WTC11 (cell line): ENCODE measurements at regions not wholly inside any gene's neighbourhood (a gene's known extent, or its start where the extent isn't known, plus 50 kb on each side); places are given as distances from the start of the nearest gene placed in this dataset.

Experiments
- ATAC-seq: fragments of 200-7000 bp; cut with Tn5 transposase; 2 replicates; pipeline ENCODE4 v1.10.0; 2021; ENCODE audit warnings: mild to moderate bottlenecking, moderate library complexity
- CTCF ChIA-PET: fragments of 300-600 bp; sonication (Branson Sonifier 250); formaldehyde crosslinking; loops from one replicate; lab custom pipeline; 2021; ENCODE audit warnings: antibody characterized with exemption; lab: Charles Lee
- POLR2A ChIA-PET: fragments of 350-600 bp; sonication (Branson Sonifier 250); formaldehyde crosslinking; loops from one replicate; lab custom pipeline; 2021; ENCODE audit warnings: antibody characterized with exemption; lab: Charles Lee
- DNase-seq: peaks from one replicate; pipeline ENCODE4 v3.0.0; 2021; ENCODE audit warnings: low spot score
- H3K27ac Mint-ChIP-seq: 2 replicates; pipeline ENCODE4 v1.8.0; 2021; ENCODE audit warnings: mixed read lengths
- H3K27me3 Mint-ChIP-seq: 2 replicates; pipeline ENCODE4 v1.8.0; 2021; ENCODE audit warnings: low read depth, mild to moderate bottlenecking, moderate library complexity, mixed read lengths
- H3K36me3 Mint-ChIP-seq: 2 replicates; pipeline ENCODE4 v1.8.0; 2021; ENCODE audit warnings: mixed read lengths
- H3K4me1 Mint-ChIP-seq: 2 replicates; pipeline ENCODE4 v1.8.0; 2022; ENCODE audit warnings: mixed read lengths
- H3K4me3 Mint-ChIP-seq: 2 replicates; pipeline ENCODE4 v1.8.0; 2021; ENCODE audit warnings: mild to moderate bottlenecking, moderate library complexity, mixed read lengths
- H3K9me3 Mint-ChIP-seq: 2 replicates; pipeline ENCODE4 v1.8.0; 2021; ENCODE audit warnings: mixed read lengths
- CBFB ChIP-seq: sonication (generic); formaldehyde crosslinking; IDR thresholded peaks from 2 replicates; pipeline ENCODE4 v1.8.1; 2022; ENCODE audit warnings: mild to moderate bottlenecking, low read depth, missing genetic modification reagents
- RORB ChIP-seq: fragments of 250-450 bp; sonication (Bioruptor Pico); IDR thresholded peaks from 2 replicates; pipeline ENCODE4 v1.9.0; 2021; ENCODE audit warnings: mild to moderate bottlenecking
- SMAD4 ChIP-seq: sonication (generic); formaldehyde crosslinking; IDR thresholded peaks from 2 replicates; pipeline ENCODE4 v1.8.0; 2022; ENCODE audit warnings: mild to moderate bottlenecking, missing genetic modification reagents
- ZNF121 ChIP-seq: sonication (generic); formaldehyde crosslinking; IDR thresholded peaks from 2 replicates; pipeline ENCODE4 v1.8.0; 2023; ENCODE audit warnings: missing genetic modification reagents
- ZNF219 ChIP-seq: sonication (generic); formaldehyde crosslinking; IDR thresholded peaks from 2 replicates; pipeline ENCODE4 v1.8.0; 2023; ENCODE audit warnings: missing genetic modification reagents, mild to moderate bottlenecking, borderline replicate concordance
- ZNF263 ChIP-seq: sonication (generic); formaldehyde crosslinking; IDR thresholded peaks from 2 replicates; pipeline ENCODE4 v1.8.1; 2022; ENCODE audit warnings: low read depth, mild to moderate bottlenecking, moderate library complexity, missing genetic modification reagents
- ZNF416 ChIP-seq: fragments of 250-450 bp; sonication (Bioruptor Pico); IDR thresholded peaks from 2 replicates; pipeline ENCODE4 v1.9.0; 2021; ENCODE audit warnings: mild to moderate bottlenecking, inconsistent platforms
- TF ChIP-seq, protein P1 (sequence below): sonication (generic); formaldehyde crosslinking; IDR thresholded peaks from 2 replicates; pipeline ENCODE4 v1.8.0; 2022; ENCODE audit warnings: missing genetic modification reagents
- TF ChIP-seq, protein P2 (sequence below): sonication (generic); formaldehyde crosslinking; IDR thresholded peaks from 2 replicates; pipeline ENCODE4 v1.8.1; 2022; ENCODE audit warnings: mild to moderate bottlenecking, missing genetic modification reagents, moderate library complexity, borderline replicate concordance
- TF ChIP-seq, protein P3 (sequence below): sonication (generic); formaldehyde crosslinking; IDR thresholded peaks from 2 replicates; pipeline ENCODE4 v1.8.1; 2023; ENCODE audit warnings: mild to moderate bottlenecking, missing genetic modification reagents
- TF ChIP-seq, protein P4 (sequence below): fragments of 250-450 bp; sonication (Bioruptor Pico); IDR thresholded peaks from 2 replicates; pipeline ENCODE4 v1.9.0; 2021; ENCODE audit warnings: mild to moderate bottlenecking, borderline replicate concordance
- TF ChIP-seq, protein P5 (sequence below): sonication (generic); formaldehyde crosslinking; IDR thresholded peaks from 2 replicates; pipeline ENCODE4 v1.8.1; 2022; ENCODE audit warnings: mild to moderate bottlenecking, moderate library complexity, missing genetic modification reagents
- TF ChIP-seq, protein P6 (sequence below): sonication (generic); formaldehyde crosslinking; IDR thresholded peaks from 2 replicates; pipeline ENCODE4 v1.8.0; 2022; ENCODE audit warnings: mild to moderate bottlenecking, missing genetic modification reagents
- TF ChIP-seq, protein P7 (sequence below): sonication (generic); formaldehyde crosslinking; IDR thresholded peaks from 2 replicates; pipeline ENCODE4 v1.8.0; 2022; ENCODE audit warnings: mild to moderate bottlenecking, missing genetic modification reagents

DNA sequence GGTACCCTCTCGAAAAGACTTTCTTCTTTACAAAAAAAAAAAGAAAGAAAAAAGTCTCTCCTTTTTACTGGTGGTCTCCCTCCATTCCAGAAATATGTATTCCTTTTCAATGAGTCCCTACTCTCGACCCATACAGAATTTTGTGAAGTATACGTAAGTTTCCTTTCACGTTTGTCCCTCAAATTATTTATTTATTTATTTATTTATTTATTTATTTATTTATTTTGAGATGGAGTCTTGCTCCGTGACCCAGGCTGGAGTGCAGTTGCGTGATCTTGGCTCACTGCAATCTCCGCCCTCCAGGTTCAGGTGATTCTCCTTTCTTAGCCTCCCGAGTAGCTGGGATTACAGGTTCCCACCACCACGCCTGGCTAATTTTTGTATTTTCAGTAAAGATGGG, 429.2 kb upstream of the AR start (continued):
- TF ChIP-seq, protein P1, sequence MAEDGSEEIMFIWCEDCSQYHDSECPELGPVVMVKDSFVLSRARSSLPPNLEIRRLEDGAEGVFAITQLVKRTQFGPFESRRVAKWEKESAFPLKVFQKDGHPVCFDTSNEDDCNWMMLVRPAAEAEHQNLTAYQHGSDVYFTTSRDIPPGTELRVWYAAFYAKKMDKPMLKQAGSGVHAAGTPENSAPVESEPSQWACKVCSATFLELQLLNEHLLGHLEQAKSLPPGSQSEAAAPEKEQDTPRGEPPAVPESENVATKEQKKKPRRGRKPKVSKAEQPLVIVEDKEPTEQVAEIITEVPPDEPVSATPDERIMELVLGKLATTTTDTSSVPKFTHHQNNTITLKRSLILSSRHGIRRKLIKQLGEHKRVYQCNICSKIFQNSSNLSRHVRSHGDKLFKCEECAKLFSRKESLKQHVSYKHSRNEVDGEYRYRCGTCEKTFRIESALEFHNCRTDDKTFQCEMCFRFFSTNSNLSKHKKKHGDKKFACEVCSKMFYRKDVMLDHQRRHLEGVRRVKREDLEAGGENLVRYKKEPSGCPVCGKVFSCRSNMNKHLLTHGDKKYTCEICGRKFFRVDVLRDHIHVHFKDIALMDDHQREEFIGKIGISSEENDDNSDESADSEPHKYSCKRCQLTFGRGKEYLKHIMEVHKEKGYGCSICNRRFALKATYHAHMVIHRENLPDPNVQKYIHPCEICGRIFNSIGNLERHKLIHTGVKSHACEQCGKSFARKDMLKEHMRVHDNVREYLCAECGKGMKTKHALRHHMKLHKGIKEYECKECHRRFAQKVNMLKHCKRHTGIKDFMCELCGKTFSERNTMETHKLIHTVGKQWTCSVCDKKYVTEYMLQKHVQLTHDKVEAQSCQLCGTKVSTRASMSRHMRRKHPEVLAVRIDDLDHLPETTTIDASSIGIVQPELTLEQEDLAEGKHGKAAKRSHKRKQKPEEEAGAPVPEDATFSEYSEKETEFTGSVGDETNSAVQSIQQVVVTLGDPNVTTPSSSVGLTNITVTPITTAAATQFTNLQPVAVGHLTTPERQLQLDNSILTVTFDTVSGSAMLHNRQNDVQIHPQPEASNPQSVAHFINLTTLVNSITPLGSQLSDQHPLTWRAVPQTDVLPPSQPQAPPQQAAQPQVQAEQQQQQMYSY (CRISPR knock-in tag) = no peak
- TF ChIP-seq, protein P2, sequence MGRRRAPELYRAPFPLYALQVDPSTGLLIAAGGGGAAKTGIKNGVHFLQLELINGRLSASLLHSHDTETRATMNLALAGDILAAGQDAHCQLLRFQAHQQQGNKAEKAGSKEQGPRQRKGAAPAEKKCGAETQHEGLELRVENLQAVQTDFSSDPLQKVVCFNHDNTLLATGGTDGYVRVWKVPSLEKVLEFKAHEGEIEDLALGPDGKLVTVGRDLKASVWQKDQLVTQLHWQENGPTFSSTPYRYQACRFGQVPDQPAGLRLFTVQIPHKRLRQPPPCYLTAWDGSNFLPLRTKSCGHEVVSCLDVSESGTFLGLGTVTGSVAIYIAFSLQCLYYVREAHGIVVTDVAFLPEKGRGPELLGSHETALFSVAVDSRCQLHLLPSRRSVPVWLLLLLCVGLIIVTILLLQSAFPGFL = no peak
- no peak for TF ChIP-seq ZNF219 (CRISPR knock-in tag)

DNA sequence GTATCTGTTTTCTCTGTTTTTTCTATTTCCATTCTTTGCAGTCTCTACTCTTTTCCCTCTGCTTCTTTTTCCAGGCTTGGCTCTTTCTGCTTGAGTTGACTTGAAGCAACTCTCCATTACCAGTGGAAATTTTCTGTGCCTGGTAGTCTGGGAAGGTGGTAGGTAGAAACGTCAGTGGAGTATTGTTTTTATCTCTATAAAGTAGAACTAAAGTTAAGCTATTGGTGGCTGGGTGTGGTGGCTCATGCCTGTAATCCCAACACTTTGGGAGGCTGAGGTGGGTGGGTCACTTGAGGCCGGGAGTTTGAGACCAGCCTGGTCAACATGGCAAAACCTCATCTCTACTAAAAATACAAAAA, 438.1 kb upstream of the AR start:
- Mint-ChIP-seq H3K4me3 (no peak overlapping the region), H3K9me3 (no peaks in the 10 kb centered on the region), H3K27ac (no peak overlapping the region), H3K36me3 (no peaks in the 10 kb centered on the region)
- CTCF ChIA-PET = no interaction called here
- POLR2A ChIA-PET = no interaction called here
- no peak for DNase-seq
- TF ChIP-seq, protein P3, sequence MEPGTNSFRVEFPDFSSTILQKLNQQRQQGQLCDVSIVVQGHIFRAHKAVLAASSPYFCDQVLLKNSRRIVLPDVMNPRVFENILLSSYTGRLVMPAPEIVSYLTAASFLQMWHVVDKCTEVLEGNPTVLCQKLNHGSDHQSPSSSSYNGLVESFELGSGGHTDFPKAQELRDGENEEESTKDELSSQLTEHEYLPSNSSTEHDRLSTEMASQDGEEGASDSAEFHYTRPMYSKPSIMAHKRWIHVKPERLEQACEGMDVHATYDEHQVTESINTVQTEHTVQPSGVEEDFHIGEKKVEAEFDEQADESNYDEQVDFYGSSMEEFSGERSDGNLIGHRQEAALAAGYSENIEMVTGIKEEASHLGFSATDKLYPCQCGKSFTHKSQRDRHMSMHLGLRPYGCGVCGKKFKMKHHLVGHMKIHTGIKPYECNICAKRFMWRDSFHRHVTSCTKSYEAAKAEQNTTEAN (CRISPR knock-in tag) = no peak
- TF ChIP-seq, all 79 proteins: peak for 0
- no peaks in the 10 kb centered on the region; the same call in 1 of the 2 replicates for H3K27me3 Mint-ChIP-seq
- H3K4me1 Mint-ChIP-seq = no peaks in the 10 kb centered on the region
- no peak for ATAC-seq

DNA sequence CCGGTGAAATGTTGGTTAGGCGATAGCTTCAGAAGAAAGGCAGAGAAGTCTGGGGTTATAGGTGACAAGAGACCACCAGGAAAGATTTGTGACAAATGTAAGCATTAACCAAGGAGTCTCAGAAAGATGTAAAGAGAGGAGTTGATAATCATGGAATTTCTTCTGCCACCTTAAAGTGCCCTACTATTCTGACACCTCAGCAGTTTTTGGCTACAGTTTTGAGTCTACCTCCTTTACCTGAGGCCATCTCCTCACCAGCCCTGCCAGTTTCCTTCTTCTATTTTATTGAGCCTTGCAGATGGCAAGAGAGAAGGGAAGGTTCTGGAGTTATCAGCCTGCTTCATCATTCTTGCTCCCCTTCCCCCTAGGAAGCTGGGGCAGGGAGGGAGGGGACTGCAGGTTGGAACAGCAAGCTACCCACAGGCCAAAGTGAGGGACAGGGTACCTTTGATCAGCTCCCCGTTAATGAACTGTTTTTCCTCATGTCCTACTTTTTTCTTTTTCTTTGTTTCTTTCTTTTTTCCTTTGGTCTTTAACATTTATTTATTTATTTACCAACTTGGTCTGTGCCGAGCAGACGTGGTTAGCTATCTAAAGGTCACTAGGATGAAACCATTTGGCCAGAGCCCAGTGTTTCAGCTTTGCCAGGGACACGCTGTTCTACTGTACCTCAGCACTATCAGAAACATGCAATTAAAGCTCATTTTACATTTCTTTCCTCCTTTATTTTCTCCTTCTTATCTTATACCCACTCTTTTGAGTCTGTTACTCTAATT, 438.7 kb upstream of the AR start:
- ChIA-PET CTCF (no interaction called here), POLR2A (no interaction called here)
- no peak overlapping the region for H3K27ac Mint-ChIP-seq
- no peaks in the 10 kb centered on the region for H3K4me1 Mint-ChIP-seq
- H3K4me3 Mint-ChIP-seq = no peak overlapping the region
- no peaks in the 10 kb centered on the region for H3K9me3 Mint-ChIP-seq
- DNase-seq (no peak), ATAC-seq (no peak)
- no peaks in the 10 kb centered on the region for H3K36me3 Mint-ChIP-seq
- TF ChIP-seq, protein P4, sequence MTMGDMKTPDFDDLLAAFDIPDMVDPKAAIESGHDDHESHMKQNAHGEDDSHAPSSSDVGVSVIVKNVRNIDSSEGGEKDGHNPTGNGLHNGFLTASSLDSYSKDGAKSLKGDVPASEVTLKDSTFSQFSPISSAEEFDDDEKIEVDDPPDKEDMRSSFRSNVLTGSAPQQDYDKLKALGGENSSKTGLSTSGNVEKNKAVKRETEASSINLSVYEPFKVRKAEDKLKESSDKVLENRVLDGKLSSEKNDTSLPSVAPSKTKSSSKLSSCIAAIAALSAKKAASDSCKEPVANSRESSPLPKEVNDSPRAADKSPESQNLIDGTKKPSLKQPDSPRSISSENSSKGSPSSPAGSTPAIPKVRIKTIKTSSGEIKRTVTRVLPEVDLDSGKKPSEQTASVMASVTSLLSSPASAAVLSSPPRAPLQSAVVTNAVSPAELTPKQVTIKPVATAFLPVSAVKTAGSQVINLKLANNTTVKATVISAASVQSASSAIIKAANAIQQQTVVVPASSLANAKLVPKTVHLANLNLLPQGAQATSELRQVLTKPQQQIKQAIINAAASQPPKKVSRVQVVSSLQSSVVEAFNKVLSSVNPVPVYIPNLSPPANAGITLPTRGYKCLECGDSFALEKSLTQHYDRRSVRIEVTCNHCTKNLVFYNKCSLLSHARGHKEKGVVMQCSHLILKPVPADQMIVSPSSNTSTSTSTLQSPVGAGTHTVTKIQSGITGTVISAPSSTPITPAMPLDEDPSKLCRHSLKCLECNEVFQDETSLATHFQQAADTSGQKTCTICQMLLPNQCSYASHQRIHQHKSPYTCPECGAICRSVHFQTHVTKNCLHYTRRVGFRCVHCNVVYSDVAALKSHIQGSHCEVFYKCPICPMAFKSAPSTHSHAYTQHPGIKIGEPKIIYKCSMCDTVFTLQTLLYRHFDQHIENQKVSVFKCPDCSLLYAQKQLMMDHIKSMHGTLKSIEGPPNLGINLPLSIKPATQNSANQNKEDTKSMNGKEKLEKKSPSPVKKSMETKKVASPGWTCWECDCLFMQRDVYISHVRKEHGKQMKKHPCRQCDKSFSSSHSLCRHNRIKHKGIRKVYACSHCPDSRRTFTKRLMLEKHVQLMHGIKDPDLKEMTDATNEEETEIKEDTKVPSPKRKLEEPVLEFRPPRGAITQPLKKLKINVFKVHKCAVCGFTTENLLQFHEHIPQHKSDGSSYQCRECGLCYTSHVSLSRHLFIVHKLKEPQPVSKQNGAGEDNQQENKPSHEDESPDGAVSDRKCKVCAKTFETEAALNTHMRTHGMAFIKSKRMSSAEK (CRISPR knock-in tag) = no peak
- TF ChIP-seq ZNF263 (CRISPR knock-in tag) (no peak), SMAD4 (CRISPR knock-in tag) (no peak), RORB (CRISPR knock-in tag) (no peak), CBFB (CRISPR knock-in tag) (no peak), ZNF121 (CRISPR knock-in tag) (no peak), ZNF416 (CRISPR knock-in tag) (no peak)
- TF ChIP-seq, protein P5, sequence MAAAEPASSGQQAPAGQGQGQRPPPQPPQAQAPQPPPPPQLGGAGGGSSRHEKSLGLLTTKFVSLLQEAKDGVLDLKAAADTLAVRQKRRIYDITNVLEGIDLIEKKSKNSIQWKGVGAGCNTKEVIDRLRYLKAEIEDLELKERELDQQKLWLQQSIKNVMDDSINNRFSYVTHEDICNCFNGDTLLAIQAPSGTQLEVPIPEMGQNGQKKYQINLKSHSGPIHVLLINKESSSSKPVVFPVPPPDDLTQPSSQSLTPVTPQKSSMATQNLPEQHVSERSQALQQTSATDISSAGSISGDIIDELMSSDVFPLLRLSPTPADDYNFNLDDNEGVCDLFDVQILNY (CRISPR knock-in tag) = no peak
- TF ChIP-seq, protein P6, sequence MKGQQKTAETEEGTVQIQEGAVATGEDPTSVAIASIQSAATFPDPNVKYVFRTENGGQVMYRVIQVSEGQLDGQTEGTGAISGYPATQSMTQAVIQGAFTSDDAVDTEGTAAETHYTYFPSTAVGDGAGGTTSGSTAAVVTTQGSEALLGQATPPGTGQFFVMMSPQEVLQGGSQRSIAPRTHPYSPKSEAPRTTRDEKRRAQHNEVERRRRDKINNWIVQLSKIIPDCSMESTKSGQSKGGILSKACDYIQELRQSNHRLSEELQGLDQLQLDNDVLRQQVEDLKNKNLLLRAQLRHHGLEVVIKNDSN (CRISPR knock-in tag) = no peak
- TF ChIP-seq, protein P7, sequence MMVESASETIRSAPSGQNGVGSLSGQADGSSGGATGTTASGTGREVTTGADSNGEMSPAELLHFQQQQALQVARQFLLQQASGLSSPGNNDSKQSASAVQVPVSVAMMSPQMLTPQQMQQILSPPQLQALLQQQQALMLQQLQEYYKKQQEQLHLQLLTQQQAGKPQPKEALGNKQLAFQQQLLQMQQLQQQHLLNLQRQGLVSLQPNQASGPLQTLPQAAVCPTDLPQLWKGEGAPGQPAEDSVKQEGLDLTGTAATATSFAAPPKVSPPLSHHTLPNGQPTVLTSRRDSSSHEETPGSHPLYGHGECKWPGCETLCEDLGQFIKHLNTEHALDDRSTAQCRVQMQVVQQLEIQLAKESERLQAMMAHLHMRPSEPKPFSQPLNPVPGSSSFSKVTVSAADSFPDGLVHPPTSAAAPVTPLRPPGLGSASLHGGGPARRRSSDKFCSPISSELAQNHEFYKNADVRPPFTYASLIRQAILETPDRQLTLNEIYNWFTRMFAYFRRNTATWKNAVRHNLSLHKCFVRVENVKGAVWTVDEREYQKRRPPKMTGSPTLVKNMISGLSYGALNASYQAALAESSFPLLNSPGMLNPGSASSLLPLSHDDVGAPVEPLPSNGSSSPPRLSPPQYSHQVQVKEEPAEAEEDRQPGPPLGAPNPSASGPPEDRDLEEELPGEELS = no peak
- H3K27me3 Mint-ChIP-seq = no peaks in the 10 kb centered on the region; the same call in 1 of the 2 replicates
